ENCODE measurements at regions not wholly inside any gene's neighbourhood (a gene's known extent, or its start where the extent isn't known, plus 50 kb on each side); places are given as distances from the start of the nearest gene placed in this dataset.

- TF ChIP-seq, protein P1, sequence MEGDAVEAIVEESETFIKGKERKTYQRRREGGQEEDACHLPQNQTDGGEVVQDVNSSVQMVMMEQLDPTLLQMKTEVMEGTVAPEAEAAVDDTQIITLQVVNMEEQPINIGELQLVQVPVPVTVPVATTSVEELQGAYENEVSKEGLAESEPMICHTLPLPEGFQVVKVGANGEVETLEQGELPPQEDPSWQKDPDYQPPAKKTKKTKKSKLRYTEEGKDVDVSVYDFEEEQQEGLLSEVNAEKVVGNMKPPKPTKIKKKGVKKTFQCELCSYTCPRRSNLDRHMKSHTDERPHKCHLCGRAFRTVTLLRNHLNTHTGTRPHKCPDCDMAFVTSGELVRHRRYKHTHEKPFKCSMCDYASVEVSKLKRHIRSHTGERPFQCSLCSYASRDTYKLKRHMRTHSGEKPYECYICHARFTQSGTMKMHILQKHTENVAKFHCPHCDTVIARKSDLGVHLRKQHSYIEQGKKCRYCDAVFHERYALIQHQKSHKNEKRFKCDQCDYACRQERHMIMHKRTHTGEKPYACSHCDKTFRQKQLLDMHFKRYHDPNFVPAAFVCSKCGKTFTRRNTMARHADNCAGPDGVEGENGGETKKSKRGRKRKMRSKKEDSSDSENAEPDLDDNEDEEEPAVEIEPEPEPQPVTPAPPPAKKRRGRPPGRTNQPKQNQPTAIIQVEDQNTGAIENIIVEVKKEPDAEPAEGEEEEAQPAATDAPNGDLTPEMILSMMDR (IDR thresholded peaks at IDR 0.05 in 8 of 11, conservative IDR thresholded peaks at IDR 0.05 in 3 of 11): no peak
- TF ChIP-seq POLR2A (IDR thresholded peaks at IDR 0.05) (no peak), POLR2AphosphoS5 (IDR thresholded peaks at IDR 0.05) (no peak)
Observed at GRCh38 chr22:47772864-47773263, 1010.4 kb downstream of the TBC1D22A start.

All from spleen (tissue), 7 donors.